Osteoblast (primary cell): ENCODE measurements at regions not wholly inside any gene's neighbourhood (a gene's known extent, or its start where the extent isn't known, plus 50 kb on each side); places are given as distances from the start of the nearest gene placed in this dataset.
A peak's percentile ranks its signal among the peaks of the same experiment; 100 is the strongest.

Experiments
- DNase-seq: peaks from one replicate; pipeline ENCODE4 v3.0.0; 2011; ENCODE audit warnings: low spot score, mixed read lengths; ENCODE audit not compliant: insufficient read length; ENCODE audit errors: missing footprints
- H2AFZ ChIP-seq: 2 replicates; pipeline ENCODE4 v1.6.0; 2011; ENCODE audit warnings: mild to moderate bottlenecking, low read length
- H3K27ac ChIP-seq: 2 replicates; pipeline ENCODE4 v1.5.1; 2011; ENCODE audit warnings: mild to moderate bottlenecking, low read depth, low read length, moderate library complexity
- H3K27me3 ChIP-seq: 2 replicates; pipeline ENCODE4 v1.6.0; 2012; ENCODE audit warnings: mild to moderate bottlenecking, control low read depth, inconsistent platforms, low read length, moderate library complexity; ENCODE audit not compliant: insufficient read depth
- H3K36me3 ChIP-seq: 2 replicates; pipeline ENCODE4 v1.5.1; 2011; ENCODE audit warnings: mild to moderate bottlenecking, low read length, control low read depth, moderate library complexity; ENCODE audit not compliant: insufficient read depth
- H3K4me1 ChIP-seq: 2 replicates; pipeline ENCODE4 v1.5.1; 2011; ENCODE audit warnings: mild to moderate bottlenecking, low read length, control low read depth, moderate library complexity; ENCODE audit not compliant: insufficient read depth
- H3K4me2 ChIP-seq: 2 replicates; pipeline ENCODE4 v1.6.0; 2011; ENCODE audit warnings: mild to moderate bottlenecking, low read length; ENCODE audit not compliant: insufficient read depth
- H3K4me3 ChIP-seq: fragments of 200-600 bp; sonication (generic); 3 replicates; pipeline ENCODE4 v1.5.1; 2012; ENCODE audit warnings: mild to moderate bottlenecking, low read length, inconsistent platforms; ENCODE audit not compliant: insufficient read depth
- H3K79me2 ChIP-seq: 2 replicates; pipeline ENCODE4 v1.6.0; 2012; ENCODE audit warnings: mild to moderate bottlenecking, low read length, control low read depth, inconsistent platforms; ENCODE audit not compliant: insufficient read depth
- H3K9me3 ChIP-seq: 2 replicates; pipeline ENCODE4 v1.5.1; 2011; ENCODE audit warnings: low read depth, low read length, control low read depth
- H4K20me1 ChIP-seq: 2 replicates; pipeline ENCODE4 v1.6.0; 2012; ENCODE audit warnings: mild to moderate bottlenecking, low read length, control low read depth; ENCODE audit not compliant: insufficient read depth
- CTCF ChIP-seq: IDR thresholded peaks from 2 replicates; pipeline ENCODE4 v1.5.1; 2011; ENCODE audit warnings: mild to moderate bottlenecking, low read depth, low read length, moderate library complexity; ENCODE audit errors: extremely low read depth

GRCh38 chr2:47311764-47312490 is 57.2 kb upstream of the EPCAM start:
- no peaks in the 10 kb centered on the region for H3K79me2 ChIP-seq
- no peak for TF ChIP-seq CTCF
- no peaks in the 10 kb centered on the region for H3K36me3 ChIP-seq

GRCh38 chr2:47310801-47311560 is 58.1 kb upstream of the EPCAM start:
- H3K79me2 ChIP-seq = no peaks in the 10 kb centered on the region
- H3K4me1 ChIP-seq = peaks cover 12% of the 10 kb centered on the region
- no peaks in the 10 kb centered on the region for H4K20me1 ChIP-seq
- no peak overlapping the region for H3K27ac ChIP-seq
- peak overlapping the region; percentile 19 for H3K4me2 ChIP-seq
- H3K9me3 ChIP-seq = no peaks in the 10 kb centered on the region
- no peak overlapping the region for H2AFZ ChIP-seq
- no peaks in the 10 kb centered on the region for H3K27me3 ChIP-seq
- no peak overlapping the region for H3K4me3 ChIP-seq
- H3K36me3 ChIP-seq = no peaks in the 10 kb centered on the region
- no peak for TF ChIP-seq CTCF
- no peak for DNase-seq

More at GRCh38 chr2:47311764-47312490, 57.2 kb upstream of the EPCAM start:
- Histone ChIP-seq H3K4me3 (no peak overlapping the region), H3K9me3 (no peaks in the 10 kb centered on the region), H2AFZ (no peak overlapping the region), H3K4me1 (peaks cover 12% of the 10 kb centered on the region), H3K4me2 (no peak overlapping the region), H3K27ac (no peak overlapping the region), H4K20me1 (no peaks in the 10 kb centered on the region), H3K27me3 (no peaks in the 10 kb centered on the region)
- DNase-seq = no peak

- H3K79me2 ChIP-seq = no peaks in the 10 kb centered on the region
- H3K36me3 ChIP-seq = no peaks in the 10 kb centered on the region
- H3K9me3 ChIP-seq = no peaks in the 10 kb centered on the region
- H3K27ac ChIP-seq = no peak overlapping the region
- H4K20me1 ChIP-seq = no peaks in the 10 kb centered on the region
- H3K4me3 ChIP-seq = no peak overlapping the region
- TF ChIP-seq CTCF = no peak
- H3K4me1 ChIP-seq = peaks cover 12% of the 10 kb centered on the region
- peak overlapping the region; percentile 19 for H3K4me2 ChIP-seq
- H2AFZ ChIP-seq = no peak overlapping the region
- DNase-seq = no peak
- H3K27me3 ChIP-seq = no peaks in the 10 kb centered on the region
Measured at GRCh38 chr2:47309952-47310800, 58.9 kb upstream of the EPCAM start.
